HG03135 (cell line): ENCODE measurements at regions not wholly inside any gene's neighbourhood (a gene's known extent, or its start where the extent isn't known, plus 50 kb on each side); places are given as distances from the start of the nearest gene placed in this dataset.

Source experiments
- ATAC-seq: cut with Tn5 transposase; IDR thresholded peaks from one replicate; pipeline ENCODE4 v1.9.1; 2021; ENCODE audit warnings: mild to moderate bottlenecking, moderate library complexity; ENCODE audit not compliant: unreplicated experiment

GRCh38 chr12:89949457-89950195, 241.0 kb upstream of the ATP2B1 start:
- peak; percentile 97 for ATAC-seq

GRCh38 chr12:89948271-89949175, 239.9 kb upstream of the ATP2B1 start:
- no peak for ATAC-seq

- ATAC-seq: no peak
These were observed 239.0 kb upstream of the ATP2B1 start for GRCh38 chr12:89947437-89948270.

GRCh38 chr12:89946518-89947135, 238.0 kb upstream of the ATP2B1 start:
- no peak for ATAC-seq

GRCh38 chr12:89945123-89945522, 236.5 kb upstream of the ATP2B1 start:
- no peak for ATAC-seq

- ATAC-seq: no peak
These were observed 234.8 kb upstream of the ATP2B1 start for GRCh38 chr12:89943463-89943862.

GRCh38 chr12:89941436-89941835, 232.8 kb upstream of the ATP2B1 start:
- no peak for ATAC-seq

- no peak for ATAC-seq
These were observed 231.0 kb upstream of the ATP2B1 start for GRCh38 chr12:89939522-89940215.

- ATAC-seq: no peak
These were observed 228.0 kb upstream of the ATP2B1 start for GRCh38 chr12:89936631-89937030.

GRCh38 chr12:89935850-89936249, 227.2 kb upstream of the ATP2B1 start:
- no peak for ATAC-seq

- no peak for ATAC-seq
These were observed 225.3 kb upstream of the ATP2B1 start for GRCh38 chr12:89933911-89934310.

GRCh38 chr12:89932954-89933353, 224.3 kb upstream of the ATP2B1 start:
- no peak for ATAC-seq

- no peak for ATAC-seq
These were observed 219.8 kb upstream of the ATP2B1 start for GRCh38 chr12:89928467-89928866.

- ATAC-seq: peak; percentile 99
These were observed 218.6 kb upstream of the ATP2B1 start for GRCh38 chr12:89927226-89927698.

GRCh38 chr12:89924191-89924590, 215.6 kb upstream of the ATP2B1 start:
- ATAC-seq: no peak

GRCh38 chr12:89923091-89923490, 214.5 kb upstream of the ATP2B1 start:
- ATAC-seq: no peak

- ATAC-seq: no peak
These were observed 212.2 kb upstream of the ATP2B1 start for GRCh38 chr12:89920866-89921265.

GRCh38 chr12:89919241-89919906, 210.7 kb upstream of the ATP2B1 start:
- no peak for ATAC-seq

- no peak for ATAC-seq
These were observed 209.7 kb upstream of the ATP2B1 start for GRCh38 chr12:89918172-89918846.
